ENCODE measurements at regions not wholly inside any gene's neighbourhood (a gene's known extent, or its start where the extent isn't known, plus 50 kb on each side); places are given as distances from the start of the nearest gene placed in this dataset.

DNA sequence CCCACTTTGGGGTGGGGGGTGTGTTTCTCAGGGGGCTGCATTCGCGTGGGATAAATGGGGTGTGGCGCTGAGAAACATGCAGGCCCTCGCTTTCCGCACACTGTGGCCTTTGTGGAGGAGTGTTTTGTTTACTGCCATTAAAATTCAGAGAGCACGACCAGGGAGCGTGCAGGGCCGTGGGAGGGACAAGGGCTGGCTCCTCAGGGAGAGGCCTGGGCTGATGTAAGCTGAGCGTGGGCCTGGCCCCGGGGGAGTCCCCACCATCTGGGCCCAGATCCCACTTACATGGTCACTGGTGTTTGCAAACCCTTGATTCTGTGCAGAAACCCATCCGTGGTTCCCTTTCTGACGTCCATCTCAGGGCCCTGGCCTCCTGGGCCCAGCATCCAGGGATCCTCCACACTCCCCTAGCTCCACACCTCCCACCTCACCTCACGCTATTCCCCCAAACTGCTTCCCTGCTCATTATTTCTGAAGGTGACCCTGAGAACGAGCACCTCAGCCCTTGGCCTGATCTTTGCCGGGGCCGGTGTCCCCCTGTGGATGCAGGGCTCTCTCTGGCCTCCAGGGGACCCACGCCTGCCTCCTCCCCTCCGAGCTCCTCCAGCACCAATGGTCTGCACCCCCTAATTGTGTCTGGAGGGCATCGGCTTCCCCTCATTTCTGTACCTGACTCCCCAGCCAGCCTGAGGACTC lies 92.5 kb upstream of the SIM2 start:
- Histone ChIP-seq H3K4me3 (ENCODE audit: insufficient read depth, low read length, poor library complexity, severe bottlenecking) (no peak overlapping the region), H3K79me2 (ENCODE audit: insufficient read depth, low read length) (no peaks in the 10 kb centered on the region), H2AFZ (ENCODE audit: low read depth, low read length, severe bottlenecking) (no peak overlapping the region)

DNA sequence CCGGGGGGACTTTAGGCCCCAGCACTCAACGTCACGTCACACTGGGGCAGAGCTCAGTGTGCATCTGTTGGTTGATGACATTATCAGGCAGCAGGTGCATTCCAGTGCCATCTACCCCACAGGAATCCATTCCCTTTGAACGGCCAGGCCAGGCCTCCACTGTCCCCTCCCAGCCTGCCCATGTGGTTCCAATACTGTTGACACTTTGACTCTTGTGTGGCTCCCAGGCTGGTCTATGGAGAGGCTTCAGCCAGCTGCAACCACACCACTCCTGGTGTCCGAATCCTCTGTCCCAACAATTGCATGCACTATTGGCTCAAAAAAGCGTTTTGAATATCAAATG lies 92.0 kb upstream of the SIM2 start:
- Histone ChIP-seq H3K36me3 (ENCODE audit: low read length) (no peaks in the 10 kb centered on the region), H3F3A (ENCODE audit: insufficient read depth) (no peaks in the 10 kb centered on the region), H3K4me3 (ENCODE audit: insufficient read depth, low read length, poor library complexity, severe bottlenecking) (no peak overlapping the region), H4K20me1 (ENCODE audit: low read depth, low read length) (no peaks in the 10 kb centered on the region), H3K9me2 (replicated peaks; ENCODE audit: insufficient read depth, low read length) (no peaks in the 10 kb centered on the region), H3K79me2 (ENCODE audit: insufficient read depth, low read length) (no peaks in the 10 kb centered on the region), H3K4me2 (ENCODE audit: low read depth, low read length, poor library complexity, severe bottlenecking) (no peak overlapping the region), H3K9ac (ENCODE audit: low read length) (no peak overlapping the region), H3K9me3 (ENCODE audit: insufficient read depth, low read length) (no peaks in the 10 kb centered on the region), H2AFZ (ENCODE audit: low read depth, low read length, severe bottlenecking) (no peak overlapping the region), H3K27ac (ENCODE audit: low read depth, low read length) (no peak overlapping the region), H3K27me3 (ENCODE audit: low read length) (no peaks in the 10 kb centered on the region)
- TF ChIP-seq, protein P1, sequence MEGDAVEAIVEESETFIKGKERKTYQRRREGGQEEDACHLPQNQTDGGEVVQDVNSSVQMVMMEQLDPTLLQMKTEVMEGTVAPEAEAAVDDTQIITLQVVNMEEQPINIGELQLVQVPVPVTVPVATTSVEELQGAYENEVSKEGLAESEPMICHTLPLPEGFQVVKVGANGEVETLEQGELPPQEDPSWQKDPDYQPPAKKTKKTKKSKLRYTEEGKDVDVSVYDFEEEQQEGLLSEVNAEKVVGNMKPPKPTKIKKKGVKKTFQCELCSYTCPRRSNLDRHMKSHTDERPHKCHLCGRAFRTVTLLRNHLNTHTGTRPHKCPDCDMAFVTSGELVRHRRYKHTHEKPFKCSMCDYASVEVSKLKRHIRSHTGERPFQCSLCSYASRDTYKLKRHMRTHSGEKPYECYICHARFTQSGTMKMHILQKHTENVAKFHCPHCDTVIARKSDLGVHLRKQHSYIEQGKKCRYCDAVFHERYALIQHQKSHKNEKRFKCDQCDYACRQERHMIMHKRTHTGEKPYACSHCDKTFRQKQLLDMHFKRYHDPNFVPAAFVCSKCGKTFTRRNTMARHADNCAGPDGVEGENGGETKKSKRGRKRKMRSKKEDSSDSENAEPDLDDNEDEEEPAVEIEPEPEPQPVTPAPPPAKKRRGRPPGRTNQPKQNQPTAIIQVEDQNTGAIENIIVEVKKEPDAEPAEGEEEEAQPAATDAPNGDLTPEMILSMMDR (IDR thresholded peaks at IDR 0.05; ENCODE audit: insufficient read depth, low read length, poor library complexity, severe bottlenecking): no peak
- TF ChIP-seq EZH2phosphoT487 (conservative IDR thresholded peaks at IDR 0.05; ENCODE audit: low read length): no peak

More for the DNA sequence above, 92.5 kb upstream of the SIM2 start:
- Histone ChIP-seq H3K27me3 (ENCODE audit: low read length) (no peaks in the 10 kb centered on the region), H3K36me3 (ENCODE audit: low read length) (no peaks in the 10 kb centered on the region), H3K4me2 (ENCODE audit: low read depth, low read length, poor library complexity, severe bottlenecking) (no peak overlapping the region), H4K20me1 (ENCODE audit: low read depth, low read length) (no peaks in the 10 kb centered on the region), H3K9me3 (ENCODE audit: insufficient read depth, low read length) (no peaks in the 10 kb centered on the region), H3K27ac (ENCODE audit: low read depth, low read length) (no peak overlapping the region), H3K9me2 (replicated peaks; ENCODE audit: insufficient read depth, low read length) (no peaks in the 10 kb centered on the region), H3F3A (ENCODE audit: insufficient read depth) (no peaks in the 10 kb centered on the region), H3K9ac (ENCODE audit: low read length) (no peak overlapping the region)
- no peak for TF ChIP-seq EZH2phosphoT487 (conservative IDR thresholded peaks at IDR 0.05; ENCODE audit: low read length)
- TF ChIP-seq, protein P1 (IDR thresholded peaks at IDR 0.05; ENCODE audit: insufficient read depth, low read length, poor library complexity, severe bottlenecking): no peak

GRCh38 chr21:36608041-36608896 lies 90.6 kb upstream of the SIM2 start:
- TF ChIP-seq, protein P1 (IDR thresholded peaks at IDR 0.05; ENCODE audit: insufficient read depth, low read length, poor library complexity, severe bottlenecking): no peak
- no peak for TF ChIP-seq EZH2phosphoT487 (conservative IDR thresholded peaks at IDR 0.05; ENCODE audit: low read length)
- Histone ChIP-seq H3K9me2 (replicated peaks; ENCODE audit: insufficient read depth, low read length) (no peaks in the 10 kb centered on the region), H3F3A (ENCODE audit: insufficient read depth) (no peaks in the 10 kb centered on the region), H3K36me3 (ENCODE audit: low read length) (no peaks in the 10 kb centered on the region), H3K4me3 (ENCODE audit: insufficient read depth, low read length, poor library complexity, severe bottlenecking) (no peak overlapping the region), H3K79me2 (ENCODE audit: insufficient read depth, low read length) (no peaks in the 10 kb centered on the region), H3K27me3 (ENCODE audit: low read length) (no peaks in the 10 kb centered on the region), H3K4me2 (ENCODE audit: low read depth, low read length, poor library complexity, severe bottlenecking) (no peak overlapping the region), H3K27ac (ENCODE audit: low read depth, low read length) (no peak overlapping the region), H3K9ac (ENCODE audit: low read length) (no peak overlapping the region), H4K20me1 (ENCODE audit: low read depth, low read length) (no peaks in the 10 kb centered on the region), H3K9me3 (ENCODE audit: insufficient read depth, low read length) (no peaks in the 10 kb centered on the region), H2AFZ (ENCODE audit: low read depth, low read length, severe bottlenecking) (no peak overlapping the region)
